ENCODE measurements at regions not wholly inside any gene's neighbourhood (a gene's known extent, or its start where the extent isn't known, plus 50 kb on each side); places are given as distances from the start of the nearest gene placed in this dataset.

GRCh38 chr4:15130441-15130840 is 128.2 kb downstream of the CPEB2 start:
- DNase-seq (ENCODE audit: low read depth): no peak

GRCh38 chr4:15131551-15131950 is 129.3 kb downstream of the CPEB2 start:
- no peak for DNase-seq (ENCODE audit: low read depth)

GRCh38 chr4:15132739-15133138 is 130.5 kb downstream of the CPEB2 start:
- DNase-seq (ENCODE audit: low read depth): no peak

GRCh38 chr4:15139599-15139998 is 137.3 kb downstream of the CPEB2 start:
- DNase-seq (ENCODE audit: low read depth): no peak

- no peak for DNase-seq (ENCODE audit: low read depth)
Measured at GRCh38 chr4:15142201-15142600, 139.9 kb downstream of the CPEB2 start.

GRCh38 chr4:15143551-15143950 is 141.3 kb downstream of the CPEB2 start:
- DNase-seq (ENCODE audit: low read depth): no peak

- DNase-seq (ENCODE audit: low read depth): no peak
Measured at GRCh38 chr4:15144249-15144966, 142.1 kb downstream of the CPEB2 start.

GRCh38 chr4:15144967-15145295 is 142.7 kb downstream of the CPEB2 start:
- no peak for DNase-seq (ENCODE audit: low read depth)

GRCh38 chr4:15145709-15146108 is 143.4 kb downstream of the CPEB2 start:
- no peak for DNase-seq (ENCODE audit: low read depth)

- DNase-seq (ENCODE audit: low read depth): no peak
Measured at GRCh38 chr4:15147714-15148113, 145.4 kb downstream of the CPEB2 start.

- no peak for DNase-seq (ENCODE audit: low read depth)
Measured at GRCh38 chr4:15148199-15148598, 145.9 kb downstream of the CPEB2 start.

- no peak for DNase-seq (ENCODE audit: low read depth)
Measured at GRCh38 chr4:15148691-15149090, 146.4 kb downstream of the CPEB2 start.

- peak; percentile 25 for DNase-seq (ENCODE audit: low read depth)
Measured at GRCh38 chr4:15149234-15149838, 147.1 kb downstream of the CPEB2 start.

- DNase-seq (ENCODE audit: low read depth): peak; percentile 63
Measured at GRCh38 chr4:15149839-15150592, 147.7 kb downstream of the CPEB2 start.

GRCh38 chr4:15150631-15151030 is 148.3 kb downstream of the CPEB2 start:
- no peak for DNase-seq (ENCODE audit: low read depth)

GRCh38 chr4:15151033-15151432 is 148.8 kb downstream of the CPEB2 start:
- DNase-seq (ENCODE audit: low read depth): no peak

- DNase-seq (ENCODE audit: low read depth): peak; percentile 77
Measured at GRCh38 chr4:15153662-15154061, 151.4 kb downstream of the CPEB2 start.

GRCh38 chr4:15158406-15159091 is 156.3 kb downstream of the CPEB2 start:
- no peak for DNase-seq (ENCODE audit: low read depth)

GRCh38 chr4:15159477-15160019 is 157.3 kb downstream of the CPEB2 start:
- peak; percentile 6 for DNase-seq (ENCODE audit: low read depth)

GRCh38 chr4:15161439-15161838 is 159.2 kb downstream of the CPEB2 start:
- no peak for DNase-seq (ENCODE audit: low read depth)

GRCh38 chr4:15162046-15162445 is 159.8 kb downstream of the CPEB2 start:
- no peak for DNase-seq (ENCODE audit: low read depth)
